GM12892 (cell line): ENCODE measurements at regions not wholly inside any gene's neighbourhood (a gene's known extent, or its start where the extent isn't known, plus 50 kb on each side); places are given as distances from the start of the nearest gene placed in this dataset.

Source experiments
- POLR2A ChIP-seq: IDR thresholded peaks from 2 replicates; pipeline ENCODE4 v1.6.1; 2011; ENCODE audit warnings: low read depth, low read length, control low read depth
- POLR2AphosphoS5 ChIP-seq: IDR thresholded peaks from 2 replicates; pipeline ENCODE4 v1.6.1; 2011; ENCODE audit warnings: low read depth, low read length, control low read depth
- TAF1 ChIP-seq: IDR thresholded peaks from 2 replicates; pipeline ENCODE4 v1.6.1; 2011; ENCODE audit warnings: low read depth, mild to moderate bottlenecking, control low read depth, low read length, borderline replicate concordance

- TF ChIP-seq TAF1 = no peak
- no peak for TF ChIP-seq POLR2A
- no peak for TF ChIP-seq POLR2AphosphoS5
These were observed 54.8 kb upstream of the CD28 start for GRCh38 chr2:203651621-203652020.
